HG03039 (cell line): ENCODE measurements at regions not wholly inside any gene's neighbourhood (a gene's known extent, or its start where the extent isn't known, plus 50 kb on each side); places are given as distances from the start of the nearest gene placed in this dataset.

Source experiments
- ATAC-seq: cut with Tn5 transposase; IDR thresholded peaks from one replicate; pipeline ENCODE4 v1.9.1; 2021; ENCODE audit warnings: mild to moderate bottlenecking, moderate library complexity; ENCODE audit not compliant: unreplicated experiment

- ATAC-seq = no peak
These were observed 95.2 kb upstream of the TMEM26 start for GRCh38 chr10:61548364-61548763.

GRCh38 chr10:61547297-61547696, 94.1 kb upstream of the TMEM26 start:
- ATAC-seq = no peak

GRCh38 chr10:61545170-61545569, 92.0 kb upstream of the TMEM26 start:
- no peak for ATAC-seq

GRCh38 chr10:61543831-61544230, 90.7 kb upstream of the TMEM26 start:
- ATAC-seq = no peak

- ATAC-seq = no peak
These were observed 89.4 kb upstream of the TMEM26 start for GRCh38 chr10:61542596-61542995.

- ATAC-seq = no peak
These were observed 88.8 kb upstream of the TMEM26 start for GRCh38 chr10:61541960-61542359.

GRCh38 chr10:61539876-61540275, 86.7 kb upstream of the TMEM26 start:
- ATAC-seq = no peak

- no peak for ATAC-seq
These were observed 76.0 kb upstream of the TMEM26 start for GRCh38 chr10:61529208-61529607.

- no peak for ATAC-seq
These were observed 49.9 kb upstream of the TMEM26 start for GRCh38 chr10:61503051-61503450.
